Transverse colon (tissue), 4 donors: ENCODE measurements at regions not wholly inside any gene's neighbourhood (a gene's known extent, or its start where the extent isn't known, plus 50 kb on each side); places are given as distances from the start of the nearest gene placed in this dataset.
"Not testable (repeated sequence)": the region's sequence is repeated elsewhere in the genome, so short reads cannot be mapped to it uniquely, and the experiment has no call there.

Source experiments
- DNase-seq: peaks from one replicate; pipeline ENCODE4 v3.0.0-alpha.2; 2019
- H3K27ac ChIP-seq, 4 donors: fragments of 200-600 bp; sonication (generic); 2 replicates each; pipeline ENCODE4 v1.5.1; 2016 to 2018; ENCODE audit warnings: inconsistent platforms in 4 of 4
- H3K27me3 ChIP-seq: fragments of 200-600 bp; sonication (generic); 2 replicates; pipeline ENCODE4 v1.5.1; 2017; ENCODE audit warnings: inconsistent platforms
- H3K36me3 ChIP-seq, 4 donors: fragments of 200-600 bp; sonication (generic); 2 replicates each; pipeline ENCODE4 v1.5.1; 2017 to 2019; ENCODE audit warnings: inconsistent platforms in 4 of 4
- H3K4me1 ChIP-seq, 4 donors: fragments of 200-600 bp; sonication (generic); 2 replicates each; pipeline ENCODE4 v1.5.1; 2017 to 2020; ENCODE audit warnings: inconsistent platforms in 4 of 4
- H3K4me3 ChIP-seq, 4 donors: fragments of 200-600 bp; sonication (generic); 1 replicate in 1 of 4; 2 replicates in 3 of 4; pipeline versions ENCODE4 v1.5.1 to v1.6.1; 2017 to 2019; ENCODE audit warnings: inconsistent platforms in 4 of 4
- H3K9me3 ChIP-seq, 2 donors: fragments of 200-600 bp; sonication (generic); 2 replicates each; pipeline ENCODE4 v1.5.1; 2017 to 2019; ENCODE audit warnings: inconsistent platforms in 2 of 2
- CTCF ChIP-seq, 5 experiments: fragments of 200-600 bp in 3 of 5; fragments of 450-650 bp in 2 of 5; sonication (generic) in 3 of 5; IDR thresholded peaks; 1 replicate in 2 of 5; 2 replicates in 3 of 5; pipeline ENCODE4 v1.5.1; 2016 to 2017; ENCODE audit warnings: antibody characterized with exemption in 5 of 5, inconsistent platforms in 3 of 5, mild to moderate bottlenecking in 2 of 5, moderate library complexity in 1 of 5
- EP300 ChIP-seq: sonication (generic); formaldehyde crosslinking; IDR thresholded peaks from one replicate; pipeline ENCODE4 v1.6.1; 2017; ENCODE audit warnings: antibody characterized with exemption, low read depth
- POLR2A ChIP-seq: fragments of 450-650 bp; IDR thresholded peaks from one replicate; pipeline ENCODE4 v1.6.1; 2016; ENCODE audit warnings: antibody characterized with exemption, mild to moderate bottlenecking, moderate library complexity
- POLR2AphosphoS5 ChIP-seq, 3 donors: sonication (generic); formaldehyde crosslinking; IDR thresholded peaks; one replicate each; pipeline ENCODE4 v1.6.1; 2016; ENCODE audit warnings: antibody characterized with exemption in 3 of 3
- WGBS, 2 donors: methylation state at CpG; one replicate each; pipeline ENCODE4 v1.1.5; 2018; ENCODE audit warnings: low coverage in 1 of 2; 5-methylcytosine and 5-hydroxymethylcytosine counted together
- in situ Hi-C, 4 donors: fragments of 200-750 bp; cut with MboI; loops; one replicate each; pipeline versions ENCODE4 v1.15.0 to v1.15.1; 2017; ENCODE audit warnings: low sequenced_read_pairs in 3 of 4, low pct_ligation_motif_present in 1 of 4, low pct_unique_long_range_greater_than_20kb in 1 of 4
- intact Hi-C: fragments of 100-400 bp; cut with DNase I; formaldehyde crosslinking; loops from one replicate; pipeline ENCODE4 v1.15.1; 2023; ENCODE audit warnings: low total_unique reads

DNA sequence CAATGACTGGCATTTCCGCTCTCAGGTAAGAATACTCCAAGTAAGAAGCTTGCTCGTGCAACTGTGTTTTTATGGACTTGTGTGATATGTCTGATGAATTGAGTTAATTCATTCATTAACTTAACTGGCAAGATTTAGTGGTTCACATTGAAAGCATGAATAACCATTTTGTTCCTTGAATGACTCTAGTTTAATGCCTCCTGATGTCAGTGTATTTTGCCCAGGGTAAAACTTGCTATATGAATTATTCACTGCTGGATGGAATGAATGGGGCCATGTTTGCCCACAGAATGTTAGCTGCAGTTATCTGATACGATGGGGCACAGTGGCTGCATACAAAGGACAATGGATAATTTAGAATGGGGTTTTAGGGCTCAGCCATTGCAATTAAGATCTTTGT is 124.1 kb downstream of the ZNF365 start:
- no peaks in the 10 kb centered on the region for H3K36me3 ChIP-seq
- H3K4me3 ChIP-seq = no peak overlapping the region
- H3K4me1 ChIP-seq = no peaks in the 10 kb centered on the region
- in situ Hi-C loops (no loop called here), intact Hi-C loops (no loop called here)
- H3K27me3 ChIP-seq = no peaks in the 10 kb centered on the region
- no peak for TF ChIP-seq EP300
- no peak for TF ChIP-seq CTCF (IDR thresholded peaks at IDR 0.05)
- no peak for TF ChIP-seq POLR2A
- no peak for TF ChIP-seq POLR2AphosphoS5 (IDR thresholded peaks at IDR 0.05)
- no peak overlapping the region for H3K27ac ChIP-seq
- DNase-seq = no peak
- no peaks in the 10 kb centered on the region for H3K9me3 ChIP-seq
- WGBS, 2 donors = 77 to 93% methylated on average over 2 to 3 of the region's 3 CpGs

DNA sequence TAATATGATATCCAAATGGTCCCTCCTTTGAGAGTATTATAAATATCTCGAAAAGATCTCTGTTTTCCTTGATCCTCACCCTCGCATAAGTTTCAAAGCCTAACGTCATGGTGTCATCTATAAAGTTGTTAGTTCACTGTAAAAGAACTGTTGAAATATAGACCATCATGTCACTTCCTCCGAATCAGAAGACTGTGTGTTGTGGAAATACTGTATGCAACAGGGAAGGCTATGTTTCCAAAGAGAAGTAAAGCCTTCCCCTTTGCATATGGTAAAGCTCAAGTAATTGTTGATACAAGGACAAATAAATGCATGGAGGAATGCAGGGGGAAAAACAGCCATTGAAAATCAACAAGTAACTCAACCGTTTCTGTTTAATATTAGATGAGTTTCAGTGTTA is 125.9 kb downstream of the ZNF365 start:
- WGBS, 2 donors = 63% methylated on average over 5 of the region's 5 CpGs; no CpG with 5 or more reads in 1 of the 2 donors
- H3K27ac ChIP-seq, intact Hi-C loops, DNase-seq, H3K4me3 ChIP-seq, H3K9me3 ChIP-seq, H3K27me3 ChIP-seq, H3K4me1 ChIP-seq, in situ Hi-C loops, H3K36me3 ChIP-seq: not testable (repeated sequence)

GRCh38 chr10:62501547-62501946 is 127.4 kb downstream of the ZNF365 start:
- no peak for TF ChIP-seq CTCF (IDR thresholded peaks at IDR 0.05)
- H3K27me3 ChIP-seq = no peaks in the 10 kb centered on the region
- in situ Hi-C loops = no loop called here

DNA sequence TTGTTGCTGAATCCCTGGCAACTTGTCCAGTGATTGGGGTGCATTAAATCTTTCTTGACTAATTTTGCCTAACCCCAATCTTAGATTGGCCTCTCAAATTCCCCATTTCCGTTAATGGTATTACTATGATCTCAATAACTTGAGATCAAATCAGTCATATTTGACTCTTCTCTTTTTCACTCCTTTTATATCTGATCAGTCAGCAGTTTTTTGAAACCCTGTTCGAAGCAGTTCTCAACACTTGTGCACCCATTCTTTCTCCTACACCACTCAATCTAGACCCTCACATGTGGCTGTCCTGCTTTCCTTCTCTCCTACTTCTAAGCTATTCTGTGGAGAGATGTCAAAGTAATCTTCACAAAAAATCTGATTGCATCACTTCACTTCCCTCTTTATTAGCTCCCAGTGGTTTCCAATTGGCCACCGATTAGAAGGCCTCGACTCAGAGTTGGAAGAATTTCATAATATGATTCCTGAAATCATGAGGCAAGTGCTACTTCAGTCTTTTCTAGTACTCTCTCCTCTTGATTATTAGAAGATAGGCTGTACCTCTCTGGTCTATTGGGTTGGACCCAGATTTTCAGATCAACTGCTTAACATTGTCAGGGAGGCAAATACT is 128.9 kb downstream of the ZNF365 start:
- Histone ChIP-seq H3K4me3 (no peak overlapping the region), H3K27me3 (no peaks in the 10 kb centered on the region), H3K27ac (no peak overlapping the region), H3K9me3 (no peaks in the 10 kb centered on the region), H3K36me3 (no peaks in the 10 kb centered on the region), H3K4me1 (no peaks in the 10 kb centered on the region)
- DNase-seq = no peak
- in situ Hi-C loops = no loop called here
- intact Hi-C loops = no loop called here
- no peak for TF ChIP-seq EP300
- 83 to 100% methylated on average over 1 to 4 of the region's 4 CpGs for WGBS, 2 donors

More at GRCh38 chr10:62501547-62501946, 127.4 kb downstream of the ZNF365 start:
- intact Hi-C loops = no loop called here
- Histone ChIP-seq H3K27ac (no peak overlapping the region), H3K4me1 (no peaks in the 10 kb centered on the region), H3K4me3 (no peak overlapping the region), H3K9me3 (no peaks in the 10 kb centered on the region), H3K36me3 (no peaks in the 10 kb centered on the region)
- WGBS, 2 donors = 59 to 75% methylated on average over 1 of the region's 1 CpG
- no peak for DNase-seq

DNA sequence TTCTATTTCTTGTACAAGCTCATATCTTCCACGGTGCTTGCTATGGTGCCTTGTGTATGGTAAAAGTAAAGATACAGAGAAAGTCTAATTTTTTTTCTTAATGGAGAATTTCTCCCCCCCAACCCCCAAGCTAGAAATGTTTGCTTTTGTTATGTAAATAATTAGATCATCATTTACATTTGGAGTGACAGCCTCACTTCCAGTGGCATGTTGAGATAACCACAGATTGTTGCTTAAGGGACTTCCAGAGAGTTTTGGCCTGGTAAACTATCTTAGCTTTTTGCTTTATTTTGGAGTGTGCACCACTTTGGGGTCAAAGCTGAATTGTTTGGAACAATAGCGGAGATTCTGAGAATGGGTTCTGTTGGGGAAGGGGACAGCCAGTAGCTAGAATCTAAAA is 129.7 kb downstream of the ZNF365 start:
- Histone ChIP-seq H3K36me3 (no peaks in the 10 kb centered on the region), H3K4me3 (no peak overlapping the region), H3K9me3 (no peaks in the 10 kb centered on the region), H3K27ac (no peak overlapping the region), H3K27me3 (no peaks in the 10 kb centered on the region), H3K4me1 (no peaks in the 10 kb centered on the region)
- DNase-seq = no peak
- in situ Hi-C loops (no loop called here), intact Hi-C loops (no loop called here)
- 77 to 88% methylated on average over 2 of the region's 2 CpGs for WGBS, 2 donors
- TF ChIP-seq EP300 (no peak), CTCF (IDR thresholded peaks at IDR 0.05) (no peak), POLR2A (no peak), POLR2AphosphoS5 (IDR thresholded peaks at IDR 0.05) (no peak)
